OCI-LY1 (cell line): ENCODE measurements at regions not wholly inside any gene's neighbourhood (a gene's known extent, or its start where the extent isn't known, plus 50 kb on each side); places are given as distances from the start of the nearest gene placed in this dataset.

Experiments
- CTCF ChIP-seq: fragments of 200-600 bp; sonication (generic), shearing (Covaris generic); IDR thresholded peaks from 2 replicates; pipeline ENCODE4 v1.5.1; 2017; ENCODE audit warnings: mild to moderate bottlenecking, antibody characterized with exemption, low read length, moderate library complexity, mixed read lengths
- EZH2 ChIP-seq: fragments of 200-600 bp; sonication (generic), shearing (Covaris generic); IDR thresholded peaks from 2 replicates; pipeline ENCODE4 v1.8.0; 2017; ENCODE audit warnings: borderline replicate concordance, mixed run types, mild to moderate bottlenecking, antibody characterized with exemption, low read length, moderate library complexity, mixed read lengths

DNA sequence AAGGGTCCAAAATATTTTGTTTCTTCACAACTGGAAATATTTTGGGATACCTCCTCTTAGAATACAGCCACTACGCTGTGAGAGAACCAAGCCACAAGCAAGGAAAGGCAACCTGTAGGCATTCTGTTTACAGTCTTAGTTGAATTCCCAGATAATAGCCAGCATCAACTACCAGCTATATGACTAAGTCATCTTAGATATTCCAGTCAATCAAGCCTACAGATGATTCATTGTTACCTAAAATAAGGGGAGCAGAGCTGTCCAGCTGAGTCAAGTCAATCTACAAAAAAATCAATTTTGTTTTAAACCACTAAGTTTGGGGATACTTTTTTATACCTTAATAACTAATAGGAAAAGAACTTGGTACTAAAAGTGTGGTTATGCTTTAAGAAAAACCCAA is 526.4 kb upstream of the DPPA4 start:
- TF ChIP-seq CTCF (no peak), EZH2 (no peak)
